Mucosa of gallbladder (tissue), 1 donor: ENCODE measurements at regions not wholly inside any gene's neighbourhood (a gene's known extent, or its start where the extent isn't known, plus 50 kb on each side); places are given as distances from the start of the nearest gene placed in this dataset.

Experiments used
- DNase-seq: peaks from one replicate; pipeline ENCODE4 v3.0.0-alpha.2; 2020; ENCODE audit warnings: low spot score
- donor health status: DM: no; HTN: no; CAD: no.

- no peak for DNase-seq
These were observed 185.4 kb upstream of the FAM98A start for GRCh38 chr2:33784488-33784887.

- no peak for DNase-seq
These were observed 183.5 kb upstream of the FAM98A start for GRCh38 chr2:33782395-33783230.

DNA sequence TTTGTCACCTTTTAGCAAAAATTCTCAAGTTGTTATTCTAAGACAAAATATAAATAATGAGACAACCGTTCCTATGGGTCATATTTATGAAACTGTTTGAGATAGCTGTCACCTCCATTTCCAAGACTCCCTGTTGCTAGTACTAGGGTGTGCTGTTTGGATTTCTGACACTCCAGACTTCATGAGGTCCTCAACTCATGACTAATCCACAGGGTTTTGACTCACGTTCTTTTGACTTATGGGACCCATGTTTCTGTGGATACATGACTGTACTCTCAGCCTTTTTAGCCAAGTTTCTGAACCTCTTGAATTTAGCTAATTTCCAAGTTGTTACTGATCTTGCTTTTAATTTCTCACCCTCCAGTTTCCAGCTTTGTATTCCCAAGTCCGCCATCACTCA is 178.7 kb upstream of the FAM98A start:
- no peak for DNase-seq

DNA sequence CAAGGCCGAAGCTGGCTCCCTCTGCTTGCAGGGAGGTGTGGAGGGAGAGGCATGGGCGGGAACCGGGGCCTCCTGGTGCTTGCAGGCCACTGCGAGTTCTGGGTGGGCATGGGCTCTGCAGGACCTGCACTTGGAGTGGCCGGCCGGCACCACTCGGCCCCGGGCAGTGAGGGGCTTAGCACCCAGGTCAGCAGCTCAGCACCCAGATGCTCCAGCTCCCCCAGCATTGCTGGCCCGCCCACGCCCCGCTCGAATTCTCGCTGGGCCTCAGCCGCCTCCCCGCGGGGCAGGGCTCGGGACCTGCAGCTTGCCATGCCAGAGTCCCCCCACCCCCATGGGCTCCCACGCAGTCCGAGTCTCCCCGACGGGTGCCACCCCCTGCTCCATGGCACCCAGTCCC is 176.2 kb upstream of the FAM98A start:
- DNase-seq, result no peak

DNA sequence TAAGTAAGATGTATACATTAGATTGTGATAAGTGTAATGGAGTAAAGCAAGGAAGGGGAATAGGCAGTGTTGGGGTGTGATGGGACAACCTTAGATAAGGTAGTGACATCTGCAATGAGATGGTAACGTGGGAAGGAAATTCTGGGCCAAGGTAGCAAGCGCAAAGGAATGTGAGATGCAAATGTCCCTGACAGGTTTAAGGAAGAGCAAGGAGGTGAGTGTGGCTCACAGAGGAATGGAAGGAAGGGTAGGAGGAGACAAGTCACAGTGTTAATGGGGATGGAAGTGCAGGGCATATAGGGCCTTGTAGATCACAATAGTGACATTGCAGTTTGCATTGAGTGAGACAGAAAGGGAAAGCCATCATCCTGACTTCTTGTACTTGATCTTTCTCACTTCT is 170.9 kb upstream of the FAM98A start:
- DNase-seq, result no peak

DNA sequence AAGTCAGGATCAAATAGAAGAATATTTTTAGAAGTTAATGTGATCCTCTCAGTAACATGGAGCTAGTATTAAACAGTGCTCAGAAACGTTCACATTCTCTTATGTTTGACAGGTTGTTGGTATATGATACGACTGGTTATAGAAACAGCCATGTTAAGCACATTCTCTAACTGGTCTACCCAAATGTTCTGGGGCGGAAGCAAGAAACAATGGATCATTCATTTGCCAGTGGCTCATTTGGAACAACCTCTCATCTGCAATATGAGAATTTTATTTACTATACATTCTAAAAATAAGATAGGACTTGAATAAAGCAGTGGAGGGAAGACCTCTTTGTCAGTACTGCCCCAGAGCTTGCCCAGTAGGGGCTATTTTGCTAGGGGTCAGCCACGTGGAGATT is 167.1 kb upstream of the FAM98A start:
- DNase-seq, result no peak

- DNase-seq, result no peak
These were observed 166.0 kb upstream of the FAM98A start for GRCh38 chr2:33765122-33765521.

DNA sequence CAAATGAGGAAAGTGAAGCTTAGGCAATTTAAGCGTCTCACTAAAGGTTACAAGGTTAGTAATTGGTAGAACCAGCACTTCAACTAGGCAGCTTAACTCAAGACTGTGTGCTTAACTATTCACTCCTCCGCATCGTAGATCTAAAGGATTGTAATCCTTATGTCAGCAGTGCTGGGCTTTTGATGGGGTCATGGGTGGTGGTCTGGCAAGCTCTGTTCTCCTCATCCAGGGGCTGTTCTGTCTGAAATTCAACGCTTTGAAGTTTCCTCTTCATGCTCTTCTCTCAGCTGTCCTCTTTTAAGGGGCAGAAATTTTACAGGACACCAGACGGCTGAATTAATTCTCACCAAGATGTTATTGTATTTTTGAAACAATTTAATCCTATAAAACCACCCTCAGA is 165.5 kb upstream of the FAM98A start:
- no peak for DNase-seq

DNA sequence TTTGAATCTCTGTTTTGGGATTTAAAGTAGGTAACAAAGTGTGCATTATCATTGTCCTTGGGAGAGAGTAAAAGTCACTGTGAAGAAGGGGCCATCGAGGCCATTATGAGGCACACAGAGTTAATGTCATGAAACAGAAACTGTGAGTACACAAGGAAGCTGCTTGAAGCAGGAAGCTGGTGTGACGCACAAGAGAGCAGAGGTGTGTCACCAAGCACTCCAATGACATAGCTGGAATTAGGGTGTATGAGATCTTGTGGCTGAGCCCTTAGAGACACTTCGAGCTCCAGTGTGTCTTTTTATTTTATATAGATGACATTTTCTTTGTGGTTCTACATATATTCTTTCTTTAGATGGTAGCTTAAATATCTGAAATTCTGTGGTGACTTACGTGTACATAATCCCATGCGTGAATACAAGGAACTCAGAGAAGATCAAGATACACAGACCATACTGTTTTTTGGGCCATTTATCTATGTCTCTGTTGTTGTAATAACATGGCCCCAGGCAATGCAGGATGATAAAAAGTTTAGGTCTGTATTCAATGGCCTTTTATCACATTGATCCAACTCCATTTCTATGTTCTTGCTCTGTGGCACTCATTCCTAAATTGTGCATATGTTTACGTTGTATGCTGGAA is 164.7 kb upstream of the FAM98A start:
- DNase-seq, result no peak

- DNase-seq, result no peak
These were observed 163.5 kb upstream of the FAM98A start for GRCh38 chr2:33762636-33763035.

GRCh38 chr2:33746208-33746800 is 147.2 kb upstream of the FAM98A start:
- DNase-seq, result no peak

GRCh38 chr2:33735096-33735495 is 136.0 kb upstream of the FAM98A start:
- DNase-seq, result no peak

DNA sequence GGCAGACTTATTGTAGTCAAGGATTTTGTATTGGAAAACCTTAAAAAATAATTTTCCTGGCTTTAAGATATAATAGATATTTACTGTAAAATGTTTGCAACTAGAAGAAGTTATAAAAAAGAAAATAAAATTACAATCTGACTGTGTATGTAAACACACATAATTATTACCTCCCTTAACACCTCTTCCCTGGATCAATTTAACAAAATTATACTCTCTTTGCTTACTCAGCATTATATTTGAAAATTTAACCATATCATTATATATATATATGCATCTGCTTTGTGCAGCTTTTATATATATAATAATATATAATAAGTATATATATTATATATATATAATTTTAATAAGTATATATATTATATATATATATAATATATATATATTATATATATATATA is 131.7 kb upstream of the FAM98A start:
- no peak for DNase-seq

DNA sequence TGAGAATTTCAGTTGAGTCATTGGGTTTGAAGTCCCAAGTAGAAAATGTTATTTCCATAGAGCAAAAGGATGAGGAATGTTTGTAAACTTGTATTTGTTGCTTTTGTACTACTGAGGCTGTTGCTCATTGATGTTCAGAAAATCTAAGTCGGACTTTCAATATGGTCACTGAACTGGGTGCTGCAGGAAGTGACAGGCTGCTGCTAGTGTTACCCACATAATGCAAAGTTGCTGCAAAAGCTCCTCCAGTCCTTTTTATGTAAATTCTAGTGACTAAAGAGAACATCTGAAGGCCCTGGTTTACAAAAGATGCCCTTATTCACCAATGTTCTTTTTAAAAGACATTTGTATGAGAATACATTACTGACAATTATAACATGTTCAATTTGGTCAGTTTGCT is 131.1 kb upstream of the FAM98A start:
- DNase-seq, result no peak

DNA sequence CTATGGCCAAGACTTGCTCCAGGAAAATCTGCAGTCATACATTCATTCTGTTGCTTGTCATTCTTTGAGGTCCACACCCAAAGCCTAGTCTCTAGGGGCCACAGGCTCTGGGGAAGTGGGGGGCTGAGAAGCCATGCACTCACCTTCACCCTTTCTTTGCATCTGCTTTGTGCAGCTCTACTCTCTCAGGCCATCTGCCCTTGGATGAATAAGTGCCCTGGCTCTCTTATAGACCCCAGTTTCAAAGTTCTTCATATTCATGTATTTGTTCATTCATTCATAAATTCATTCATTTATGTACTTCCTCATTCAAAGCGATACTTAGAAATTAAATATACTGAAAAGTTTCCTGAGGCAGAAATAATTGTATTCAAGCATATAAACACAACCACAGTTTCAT is 130.3 kb upstream of the FAM98A start:
- no peak for DNase-seq

DNA sequence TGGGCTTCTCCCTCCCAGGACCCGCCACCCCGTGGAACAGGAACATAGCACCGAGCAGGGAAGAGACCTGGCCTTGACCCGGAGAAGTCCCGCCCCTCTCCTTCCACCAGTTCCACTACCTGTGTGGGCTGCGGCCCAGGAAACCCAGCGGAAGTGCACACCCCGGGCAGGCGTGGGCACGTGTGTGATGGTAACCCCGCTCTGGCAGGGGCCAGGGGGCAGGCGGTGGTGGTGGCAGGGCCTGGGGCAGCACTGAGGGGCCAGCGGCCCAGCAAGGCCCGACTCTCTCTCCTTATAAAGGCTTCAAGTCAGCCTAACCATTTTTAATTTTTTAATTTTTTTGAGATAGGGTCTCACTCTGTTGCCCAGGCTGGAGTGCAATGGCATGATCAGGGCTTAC is 129.0 kb upstream of the FAM98A start:
- DNase-seq, result no peak

- no peak for DNase-seq
These were observed 128.4 kb upstream of the FAM98A start for GRCh38 chr2:33727361-33728032.

DNA sequence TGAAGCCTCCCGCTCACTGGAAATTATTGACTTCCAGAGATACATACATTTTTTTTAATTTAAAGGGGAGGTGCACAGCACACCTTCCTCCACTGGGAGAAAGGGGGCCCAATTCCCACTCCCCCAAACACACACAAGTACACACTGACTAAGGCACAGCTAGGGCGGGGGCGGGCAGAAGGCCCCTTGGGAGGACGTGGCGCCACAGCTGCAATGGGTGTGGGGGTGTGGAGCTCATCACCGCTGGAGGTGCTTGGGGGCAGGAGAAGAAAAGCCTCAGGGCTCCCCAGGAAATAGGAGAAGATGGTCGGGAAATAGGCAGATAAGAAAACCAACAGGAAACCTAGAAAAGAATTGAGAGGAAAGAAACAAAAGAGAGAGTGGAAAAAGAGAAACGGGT is 127.3 kb upstream of the FAM98A start:
- no peak for DNase-seq

- DNase-seq, result no peak
These were observed 124.2 kb upstream of the FAM98A start for GRCh38 chr2:33723329-33723728.

DNA sequence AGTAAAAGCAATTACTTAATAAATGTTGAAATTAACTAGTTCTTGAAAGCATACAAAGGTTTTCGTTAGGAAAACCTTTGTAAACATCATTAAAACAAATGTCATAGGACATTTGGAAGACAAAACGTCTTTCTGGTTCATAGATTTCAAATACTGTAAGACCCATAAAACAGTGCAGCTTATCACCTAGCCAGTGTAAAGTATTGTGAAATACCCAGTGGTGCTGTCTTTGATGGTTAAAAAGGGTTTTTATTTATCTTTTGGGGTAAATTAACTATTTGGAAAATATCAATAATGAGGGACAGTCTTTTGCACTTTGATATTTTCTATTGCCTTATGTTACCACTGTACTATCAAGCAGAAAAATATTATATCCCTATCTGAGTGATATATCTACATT is 120.0 kb upstream of the FAM98A start:
- no peak for DNase-seq

DNA sequence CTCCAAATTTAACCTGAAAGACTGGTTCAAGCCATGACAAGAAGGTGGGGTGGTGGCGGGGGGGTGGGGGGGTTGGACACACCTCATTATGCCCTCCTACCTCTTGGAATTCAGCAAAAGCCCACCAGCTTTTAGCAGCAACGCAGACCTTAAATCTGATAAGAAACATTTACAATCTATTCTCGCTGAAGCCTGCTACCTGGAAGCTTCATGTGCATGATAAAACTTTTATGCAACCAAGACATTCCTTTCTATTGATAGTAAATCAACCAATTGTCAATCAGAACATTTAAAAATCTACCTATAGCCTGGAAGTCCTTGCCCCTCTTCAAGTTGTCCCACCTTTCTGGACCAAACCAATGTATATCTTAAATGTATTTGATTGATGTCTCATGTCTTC is 113.6 kb upstream of the FAM98A start:
- no peak for DNase-seq

DNA sequence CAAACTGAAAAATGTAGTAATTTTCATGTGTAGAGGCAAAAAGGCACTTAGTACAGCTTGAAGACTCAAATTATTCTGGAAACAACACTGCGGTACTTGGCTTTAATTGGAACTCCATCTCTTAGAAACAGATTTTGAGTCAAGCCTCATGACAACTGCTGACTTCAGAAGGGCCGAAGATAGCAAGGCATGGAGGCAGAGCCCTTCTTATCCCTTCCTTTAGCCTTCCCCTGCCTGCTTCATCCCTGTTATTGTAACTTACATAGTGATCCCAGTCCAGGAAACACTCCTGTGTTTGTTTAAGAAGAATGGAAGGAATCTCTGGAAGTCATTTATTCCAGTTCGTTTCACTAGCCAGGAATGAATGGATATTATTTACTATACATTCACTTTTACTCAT is 110.9 kb upstream of the FAM98A start:
- DNase-seq, result no peak

GRCh38 chr2:33707312-33707711 is 108.2 kb upstream of the FAM98A start:
- no peak for DNase-seq
